Spinal cord (tissue), 9 donors: ENCODE measurements at regions not wholly inside any gene's neighbourhood (a gene's known extent, or its start where the extent isn't known, plus 50 kb on each side); places are given as distances from the start of the nearest gene placed in this dataset.

Experiments used
- DNase-seq, 6 donors: peaks; one replicate each; pipeline versions ENCODE4 v3.0.0 to v3.0.0-alpha.2; 2013 to 2015; ENCODE audit warnings: low spot score in 6 of 6, low read depth in 4 of 6
- H3K27ac ChIP-seq: one replicate; pipeline ENCODE4 v1.5.1; 2013; ENCODE audit warnings: low read depth, low read length, control low read depth
- H3K27me3 ChIP-seq: one replicate; pipeline ENCODE4 v1.6.1; 2013; ENCODE audit warnings: low read length; ENCODE audit not compliant: control insufficient read depth, insufficient read depth
- H3K36me3 ChIP-seq: one replicate; pipeline ENCODE4 v1.6.1; 2013; ENCODE audit warnings: low read length; ENCODE audit not compliant: control insufficient read depth, insufficient read depth
- H3K4me1 ChIP-seq: one replicate; pipeline ENCODE4 v1.6.1; 2013; ENCODE audit warnings: low read length; ENCODE audit not compliant: control insufficient read depth, insufficient read depth
- H3K4me3 ChIP-seq: one replicate; pipeline ENCODE4 v1.5.1; 2013; ENCODE audit warnings: low read depth, low read length, control low read depth
- H3K9me3 ChIP-seq: one replicate; pipeline ENCODE4 v1.6.1; 2013; ENCODE audit warnings: low read length; ENCODE audit not compliant: control insufficient read depth, insufficient read depth
- WGBS: methylation state at CpG from one replicate; pipeline ENCODE4 v1.1.5; 2013; ENCODE audit warnings: missing lambda C conversion rate; ENCODE audit not compliant: insufficient coverage; 5-methylcytosine and 5-hydroxymethylcytosine counted together
- donor health status: healthy.

DNA sequence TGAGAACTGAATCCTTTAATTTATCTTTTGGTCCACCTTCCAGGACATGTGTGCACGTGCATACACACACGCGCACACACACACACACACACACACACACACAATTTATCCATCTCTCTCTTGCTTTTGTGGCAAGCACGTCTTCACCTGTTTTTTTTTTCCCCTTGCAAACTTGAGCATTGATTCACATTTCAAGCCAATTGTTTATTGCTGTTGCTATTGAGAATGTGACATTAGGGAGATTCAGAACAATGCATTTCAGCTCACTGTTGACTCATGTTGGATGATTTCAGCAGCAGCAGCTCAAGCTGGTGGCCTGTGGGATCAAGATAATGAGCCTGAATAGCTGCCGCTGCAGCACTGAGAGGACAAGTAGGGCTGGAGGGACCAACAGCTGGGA lies 128.9 kb downstream of the SNAPC1 start:
- Histone ChIP-seq H3K36me3 (no peaks in the 10 kb centered on the region), H3K27me3 (no peaks in the 10 kb centered on the region), H3K4me3 (no peak overlapping the region), H3K27ac (no peak overlapping the region), H3K4me1 (peaks cover 5% of the 10 kb centered on the region), H3K9me3 (no peaks in the 10 kb centered on the region)
- WGBS, result 14% methylated on average over 1 of the region's 5 CpGs
- peak in 1 of 6 donors; percentile 90 for DNase-seq

DNA sequence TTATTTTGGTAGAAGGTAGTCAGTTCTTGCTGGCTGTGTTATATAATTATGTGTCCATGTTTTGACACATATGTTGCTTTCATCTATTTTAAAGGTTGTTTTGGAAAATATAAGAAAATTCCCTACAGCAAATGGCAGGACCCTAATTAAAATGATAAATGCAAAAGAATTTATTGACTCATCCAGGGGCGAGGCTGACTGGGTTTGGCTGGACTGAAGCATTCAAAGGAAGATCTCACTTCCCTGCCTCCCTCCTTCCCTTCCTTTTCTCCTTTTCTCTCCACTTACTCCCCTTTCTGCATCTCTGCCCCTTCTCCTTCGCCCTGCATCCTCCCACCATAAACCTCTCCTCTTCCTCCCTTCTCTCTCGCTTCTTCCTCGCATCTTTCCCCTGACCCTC lies 129.6 kb downstream of the SNAPC1 start:
- no peak for DNase-seq
- Histone ChIP-seq H3K4me1 (peaks cover 5% of the 10 kb centered on the region), H3K27ac (no peak overlapping the region), H3K4me3 (no peak overlapping the region), H3K36me3 (no peaks in the 10 kb centered on the region), H3K9me3 (no peaks in the 10 kb centered on the region), H3K27me3 (no peaks in the 10 kb centered on the region)
- WGBS, result 85% methylated on average over 4 of the region's 4 CpGs

DNA sequence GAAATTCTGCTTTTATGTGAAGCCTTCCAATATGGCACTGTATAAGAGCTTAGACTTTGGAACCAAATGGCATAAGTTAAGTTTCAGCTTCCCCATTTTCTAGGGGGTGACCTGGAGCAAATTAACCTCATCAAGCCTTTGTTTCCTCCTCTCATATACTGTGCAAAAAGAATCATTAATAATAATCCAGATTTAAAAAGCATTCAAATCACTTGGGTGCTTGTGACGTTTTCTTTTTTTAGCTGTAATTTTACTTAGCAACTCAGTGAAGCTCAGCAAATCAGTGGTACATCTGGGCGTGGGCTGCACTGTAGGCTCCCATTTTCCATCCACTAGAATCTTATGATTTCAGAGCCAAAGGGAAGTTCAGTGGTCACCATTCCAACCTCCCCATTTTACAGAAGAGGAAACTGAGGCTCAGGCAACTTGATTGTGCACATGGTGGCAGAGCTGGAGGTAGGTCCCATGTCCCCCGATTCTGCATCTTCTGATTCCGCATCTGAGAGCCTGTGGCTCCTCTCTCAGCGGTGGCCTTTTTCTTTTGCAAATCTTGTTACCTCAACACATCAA lies 131.2 kb downstream of the SNAPC1 start:
- 100% methylated on average over 2 of the region's 5 CpGs for WGBS
- Histone ChIP-seq H3K36me3 (no peaks in the 10 kb centered on the region), H3K9me3 (no peaks in the 10 kb centered on the region), H3K4me1 (peaks cover 5% of the 10 kb centered on the region), H3K27ac (no peak overlapping the region), H3K27me3 (no peaks in the 10 kb centered on the region), H3K4me3 (no peak overlapping the region)
- no peak for DNase-seq

DNA sequence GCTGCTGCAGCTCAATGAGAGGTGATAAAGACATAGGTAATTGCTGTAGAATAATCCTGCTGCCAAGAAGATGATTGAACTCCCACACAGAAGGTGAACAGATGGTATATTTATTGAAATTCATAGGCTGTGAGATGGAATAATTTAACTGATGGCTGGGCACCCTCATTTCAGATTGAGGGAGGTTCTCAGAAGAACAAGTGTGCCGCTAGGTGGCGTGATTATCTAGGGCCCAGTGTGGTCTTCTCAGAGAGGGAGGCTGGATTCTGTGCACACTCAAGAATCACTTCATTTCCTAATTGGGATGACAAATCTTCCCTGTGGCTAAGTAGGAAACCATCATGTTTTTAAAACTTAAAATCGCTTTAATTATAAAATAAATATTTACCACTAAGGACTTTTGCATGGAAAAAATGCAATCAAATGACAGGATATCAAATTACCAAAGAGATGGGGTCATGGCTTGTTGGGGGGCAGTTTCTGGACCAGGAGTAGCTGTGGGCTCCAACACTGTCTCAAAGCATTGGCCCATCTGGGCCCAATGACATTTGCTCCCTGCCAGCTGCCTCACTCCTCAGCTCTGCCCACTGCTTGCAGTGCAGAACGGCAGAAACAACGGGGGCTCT lies 132.3 kb downstream of the SNAPC1 start:
- no peaks in the 10 kb centered on the region for H3K9me3 ChIP-seq
- no peaks in the 10 kb centered on the region for H3K27me3 ChIP-seq
- no peak overlapping the region for H3K4me3 ChIP-seq
- WGBS, result 100% methylated on average over 1 of the region's 5 CpGs
- peak in 4 of 6 donors; percentile 33 to 93 (median 72) for DNase-seq
- peaks cover 5% of the 10 kb centered on the region for H3K4me1 ChIP-seq
- no peak overlapping the region for H3K27ac ChIP-seq
- H3K36me3 ChIP-seq, result no peaks in the 10 kb centered on the region

DNA sequence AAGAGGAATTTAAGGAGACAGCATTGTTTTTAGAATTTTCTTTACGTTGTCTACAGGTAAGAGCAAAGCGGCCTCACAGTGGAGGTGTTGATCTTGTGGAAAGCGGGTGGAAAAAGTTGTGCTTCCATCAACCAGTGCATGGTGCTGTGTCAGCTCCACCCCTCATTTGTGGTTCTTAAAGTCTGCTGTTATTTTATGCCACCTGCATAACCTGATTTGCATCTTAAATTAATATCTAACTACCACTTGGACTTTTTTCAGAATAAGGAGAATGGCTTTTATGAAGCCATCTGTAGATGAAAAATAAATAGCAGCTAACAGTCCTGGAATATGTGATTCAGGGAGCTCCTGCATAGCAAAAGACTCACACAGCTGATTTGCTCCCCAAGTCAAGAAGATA lies 135.1 kb downstream of the SNAPC1 start:
- DNase-seq, result no peak
- Histone ChIP-seq H3K4me1 (peaks cover 2% of the 10 kb centered on the region), H3K36me3 (no peaks in the 10 kb centered on the region), H3K9me3 (no peaks in the 10 kb centered on the region), H3K27me3 (no peaks in the 10 kb centered on the region), H3K27ac (no peak overlapping the region), H3K4me3 (no peak overlapping the region)
- 100% methylated on average over 2 of the region's 3 CpGs for WGBS

DNA sequence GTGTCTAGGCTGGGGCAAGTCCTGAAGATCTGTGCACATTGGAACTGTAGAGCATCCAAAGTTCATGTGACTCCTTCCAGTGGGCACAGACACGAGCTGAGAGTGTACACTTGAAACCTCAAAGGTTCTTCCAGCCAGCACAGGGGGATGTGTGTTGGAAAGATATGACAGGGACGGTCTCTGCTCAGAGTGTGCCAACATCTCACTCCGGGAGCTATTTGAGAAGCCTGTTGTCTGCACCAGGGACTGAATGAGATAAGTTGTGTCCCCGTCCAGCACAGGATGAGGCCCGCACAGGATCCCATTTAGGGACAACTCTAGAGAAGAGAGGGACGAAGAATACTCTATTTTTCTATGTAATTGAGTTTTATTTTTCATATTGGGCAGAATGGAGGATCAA lies 136.3 kb downstream of the SNAPC1 start:
- DNase-seq, result no peak
- WGBS, result 54% methylated on average over 3 of the region's 6 CpGs
- no peaks in the 10 kb centered on the region for H3K36me3 ChIP-seq
- H3K4me1 ChIP-seq, result peaks cover 2% of the 10 kb centered on the region
- H3K27ac ChIP-seq, result no peak overlapping the region
- no peaks in the 10 kb centered on the region for H3K27me3 ChIP-seq
- H3K4me3 ChIP-seq, result no peak overlapping the region
- H3K9me3 ChIP-seq, result no peaks in the 10 kb centered on the region

DNA sequence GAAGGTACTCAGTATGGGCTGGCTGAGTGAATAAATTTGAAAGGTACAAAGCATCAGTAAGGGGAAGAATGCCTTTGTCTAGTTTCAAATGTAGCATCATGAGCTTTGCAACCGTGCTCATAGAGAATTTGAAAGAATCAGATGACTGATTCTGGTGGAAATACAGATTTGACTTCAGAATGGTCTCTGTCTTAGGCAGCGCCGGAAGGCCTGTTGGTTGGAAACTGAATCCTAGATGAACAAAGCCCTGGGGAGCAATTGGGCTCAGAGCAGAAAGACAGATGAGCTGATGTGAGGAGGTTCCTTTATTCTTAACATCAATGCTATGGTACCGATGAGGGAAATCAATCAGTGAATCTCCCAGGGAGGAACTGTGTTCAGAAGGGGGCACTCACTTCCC lies 137.3 kb downstream of the SNAPC1 start:
- peaks cover 2% of the 10 kb centered on the region for H3K4me1 ChIP-seq
- H3K36me3 ChIP-seq, result no peaks in the 10 kb centered on the region
- WGBS, result 76% methylated on average over 3 of the region's 4 CpGs
- H3K27ac ChIP-seq, result no peak overlapping the region
- H3K4me3 ChIP-seq, result no peak overlapping the region
- H3K27me3 ChIP-seq, result no peaks in the 10 kb centered on the region
- peak in 1 of 6 donors; percentile 66 for DNase-seq
- no peaks in the 10 kb centered on the region for H3K9me3 ChIP-seq

DNA sequence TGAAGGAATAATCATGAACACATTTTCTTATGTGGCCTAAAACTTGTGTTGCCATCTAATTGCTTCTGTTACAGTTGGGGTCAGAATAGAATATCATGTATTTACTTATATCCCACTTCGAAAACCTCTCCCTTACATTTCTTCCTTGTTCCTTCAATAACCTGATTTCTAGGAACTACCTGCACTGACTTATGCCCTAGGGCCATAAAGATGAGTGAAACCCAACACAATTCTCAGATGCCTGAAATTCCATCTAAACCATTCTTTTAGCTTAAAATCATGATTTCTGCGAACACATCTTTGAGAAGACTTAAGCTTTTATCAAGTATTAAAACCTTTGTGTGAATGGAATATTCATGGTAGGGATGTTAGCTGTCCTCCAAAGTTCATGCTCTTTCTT lies 142.7 kb downstream of the SNAPC1 start:
- no peak for DNase-seq

DNA sequence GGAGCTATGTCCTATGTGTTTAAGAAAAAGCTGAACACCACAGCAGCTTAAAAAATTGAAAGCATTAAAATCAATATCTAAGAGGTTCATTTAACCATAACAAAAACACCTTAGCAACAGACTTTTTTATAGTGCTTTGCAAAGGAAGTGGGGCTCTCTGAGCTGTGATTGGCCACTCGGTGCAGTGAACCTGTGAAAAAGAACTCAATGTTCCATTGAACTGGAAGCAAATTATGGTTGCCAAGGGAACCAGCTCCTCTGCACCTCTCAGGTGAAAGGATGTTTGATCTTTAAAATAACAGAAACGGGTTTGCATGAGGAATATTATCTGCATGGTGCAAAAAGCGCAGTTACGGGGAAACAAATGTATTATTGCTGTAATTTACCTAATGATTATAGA lies 149.4 kb downstream of the SNAPC1 start:
- Histone ChIP-seq H3K36me3 (no peaks in the 10 kb centered on the region), H3K9me3 (no peaks in the 10 kb centered on the region), H3K4me3 (no peak overlapping the region), H3K27ac (no peak overlapping the region), H3K4me1 (no peaks in the 10 kb centered on the region), H3K27me3 (no peaks in the 10 kb centered on the region)
- peak in 1 of 6 donors; percentile 90 for DNase-seq
- 10% methylated on average over 2 of the region's 4 CpGs for WGBS

More for the DNA sequence above, 142.7 kb downstream of the SNAPC1 start:
- H3K4me1 ChIP-seq, result no peaks in the 10 kb centered on the region
- H3K9me3 ChIP-seq, result no peaks in the 10 kb centered on the region
- H3K36me3 ChIP-seq, result no peaks in the 10 kb centered on the region
- no peak overlapping the region for H3K4me3 ChIP-seq
- H3K27me3 ChIP-seq, result no peaks in the 10 kb centered on the region
- WGBS, result 83% methylated on average over 2 of the region's 2 CpGs
- H3K27ac ChIP-seq, result no peak overlapping the region

DNA sequence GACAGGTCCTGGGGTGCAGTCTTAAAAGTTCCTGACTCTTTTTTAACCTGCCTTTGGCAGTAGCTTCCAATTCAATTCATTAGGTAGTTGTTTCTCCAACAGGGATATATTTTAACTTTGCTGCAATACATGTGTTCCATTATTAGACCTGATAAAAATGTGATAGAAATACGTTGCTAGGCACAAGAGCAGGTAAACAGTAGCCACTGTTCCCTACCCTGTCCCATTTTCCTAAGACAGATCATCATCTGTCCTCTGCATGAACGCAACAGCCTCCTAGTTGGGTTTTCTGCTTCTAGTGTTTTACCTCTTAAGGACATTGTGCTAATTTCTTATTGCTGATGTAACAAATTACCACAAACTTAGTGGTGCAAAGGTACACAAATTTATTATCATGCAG lies 156.8 kb downstream of the SNAPC1 start:
- no peak overlapping the region for H3K27ac ChIP-seq
- no peaks in the 10 kb centered on the region for H3K4me1 ChIP-seq
- WGBS, result no CpG with 5 or more reads among the region's 2 CpGs
- H3K9me3 ChIP-seq, result peaks cover 2% of the 10 kb centered on the region
- no peaks in the 10 kb centered on the region for H3K36me3 ChIP-seq
- H3K4me3 ChIP-seq, result no peak overlapping the region
- DNase-seq, result no peak
- H3K27me3 ChIP-seq, result no peaks in the 10 kb centered on the region
